Activated CD4-positive, alpha-beta T cell treated with anti-CD3 and anti-CD28 coated beads for 24 hours (primary cell): ENCODE measurements at regions not wholly inside any gene's neighbourhood (a gene's known extent, or its start where the extent isn't known, plus 50 kb on each side); places are given as distances from the start of the nearest gene placed in this dataset.

Experiments used
- DNase-seq, 2 donors: peaks; one replicate each; pipeline ENCODE4 v3.0.0-alpha.2; 2020; ENCODE audit warnings: low read depth in 2 of 2

DNA sequence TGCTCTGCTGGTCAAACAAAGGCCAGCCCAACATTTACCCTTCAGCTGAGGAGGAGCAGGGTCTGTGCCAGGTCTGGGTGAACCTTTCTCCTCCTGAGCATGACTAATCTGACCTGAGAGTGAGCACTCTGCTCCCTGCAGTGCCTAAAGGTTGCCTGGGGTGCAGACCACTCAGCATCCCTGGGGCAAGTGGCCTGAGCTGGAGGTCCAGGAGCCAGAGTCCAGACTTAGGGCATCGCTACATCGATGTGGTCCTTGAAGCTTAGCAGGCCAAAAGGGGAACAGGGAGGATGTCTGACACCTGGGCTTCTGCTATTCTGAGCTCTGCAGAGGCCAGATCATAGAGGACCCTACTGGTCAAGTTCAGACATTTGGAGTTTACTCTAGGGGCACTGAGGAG is 119.1 kb downstream of the FAM43A start:
- DNase-seq: no peak

- DNase-seq: no peak
Measured at GRCh38 chr3:194805546-194805945, 119.9 kb downstream of the FAM43A start.

DNA sequence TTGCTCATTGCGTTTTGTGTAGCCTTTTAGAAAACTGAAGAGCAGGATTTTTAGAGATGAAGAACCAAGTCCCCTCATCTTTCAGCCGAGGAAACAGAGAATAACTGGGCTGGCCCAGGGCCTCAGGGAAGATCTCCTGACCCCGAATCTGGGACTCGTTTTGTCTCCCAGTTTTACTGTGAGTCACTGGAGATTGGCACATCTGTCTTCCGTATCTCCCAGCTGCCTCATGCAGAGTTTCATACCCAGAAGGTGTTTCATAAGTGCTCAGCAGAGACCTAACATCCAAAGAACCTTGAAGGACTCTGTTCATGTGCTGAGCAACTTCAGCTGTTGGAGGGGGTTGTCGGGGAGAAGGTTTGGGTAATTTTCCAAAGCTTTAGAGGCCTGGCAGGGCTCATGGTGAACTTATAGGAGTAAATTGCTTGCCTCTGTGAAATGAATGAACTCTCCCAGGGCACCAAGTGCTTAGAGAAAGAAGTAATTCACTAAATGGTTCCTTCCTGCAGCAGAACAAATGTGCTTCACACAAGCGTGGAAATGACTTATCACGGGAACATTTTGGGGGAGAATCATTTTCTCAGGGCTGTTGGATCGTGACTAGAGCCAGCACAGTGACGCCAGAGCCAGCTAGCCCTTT is 121.4 kb downstream of the FAM43A start:
- no peak for DNase-seq

DNA sequence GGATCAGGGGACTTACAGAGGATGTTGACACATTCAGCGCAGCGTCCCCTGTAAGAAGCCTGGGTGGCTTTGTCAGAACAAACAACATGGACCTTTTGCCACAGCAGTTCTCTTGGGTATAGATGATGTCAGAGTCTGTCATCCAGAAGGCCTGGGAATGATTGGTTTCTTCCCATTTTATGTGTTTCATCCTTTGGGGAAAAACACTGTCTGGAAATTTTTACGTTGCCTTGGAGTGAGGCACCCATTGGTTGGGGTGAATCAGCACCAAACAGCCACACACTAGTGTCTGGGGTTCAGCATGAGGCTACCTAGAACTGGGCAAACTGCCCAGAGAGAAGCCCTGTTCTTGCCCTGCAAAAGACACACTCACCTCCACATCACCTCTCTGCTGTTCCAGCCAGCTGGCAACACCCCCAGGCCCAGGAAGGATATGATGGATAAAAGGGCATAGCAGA is 123.0 kb downstream of the FAM43A start:
- no peak for DNase-seq

DNA sequence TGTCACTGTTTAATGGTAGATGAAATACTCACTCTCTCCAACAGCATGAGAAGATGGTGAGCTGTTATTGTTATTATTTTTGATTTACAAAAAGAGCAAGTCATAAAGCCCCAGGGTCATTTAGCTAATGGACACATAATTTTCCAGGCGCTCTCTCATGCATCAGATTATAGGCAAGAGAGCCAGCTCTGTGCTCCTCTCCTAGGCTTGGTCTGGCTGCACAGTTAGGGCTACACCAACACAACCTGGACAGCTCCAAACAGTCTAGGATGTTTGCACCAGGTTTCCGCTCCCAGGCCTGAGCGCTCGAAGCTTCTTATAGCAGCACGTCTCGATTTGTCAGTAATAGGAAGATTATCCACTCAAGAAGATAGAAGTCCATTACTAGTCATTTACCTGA is 123.7 kb downstream of the FAM43A start:
- no peak for DNase-seq

GRCh38 chr3:194810076-194810475 is 124.4 kb downstream of the FAM43A start:
- no peak for DNase-seq

DNA sequence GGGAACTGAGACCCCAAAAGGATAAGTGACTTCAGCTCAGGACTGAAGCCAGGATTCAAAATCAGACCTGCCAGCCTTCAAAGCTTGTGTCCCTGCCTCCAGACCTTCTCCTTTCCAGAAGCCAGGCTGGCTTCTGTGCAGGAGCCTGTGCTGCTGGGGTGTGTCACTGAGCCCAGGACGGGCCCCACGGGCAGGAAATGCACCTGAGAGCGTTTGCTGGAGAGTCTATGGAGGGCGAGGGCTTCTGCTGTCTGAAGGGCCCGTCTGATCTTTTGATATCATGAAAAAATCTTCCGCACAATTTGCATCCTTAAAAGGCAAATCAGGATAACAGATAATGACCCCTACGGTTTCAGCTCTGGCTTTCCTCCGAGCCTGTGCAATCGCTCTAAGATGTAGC is 125.4 kb downstream of the FAM43A start:
- DNase-seq: no peak

DNA sequence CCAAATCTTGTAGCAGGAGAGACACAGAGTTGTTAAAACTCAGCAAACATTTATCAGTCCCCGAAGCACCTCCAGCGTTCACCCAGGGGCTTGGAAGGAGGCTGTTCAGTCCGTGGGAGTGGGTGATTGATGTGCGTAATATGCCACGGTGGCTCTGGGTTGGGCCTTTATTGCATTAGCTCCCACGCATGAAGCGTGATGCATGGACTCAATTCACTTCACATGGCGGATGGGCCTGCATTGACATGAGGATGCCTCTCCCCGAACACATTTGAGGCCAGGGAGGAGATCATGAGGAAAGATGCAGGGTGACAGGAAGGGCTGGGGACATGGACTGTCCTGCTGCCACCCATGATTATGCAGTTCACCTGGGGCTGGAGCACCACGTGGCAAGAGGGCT is 126.5 kb downstream of the FAM43A start:
- no peak for DNase-seq

GRCh38 chr3:194814878-194815357 is 129.2 kb downstream of the FAM43A start:
- DNase-seq: no peak

GRCh38 chr3:194816748-194817591 is 131.3 kb downstream of the FAM43A start:
- DNase-seq: no peak

DNA sequence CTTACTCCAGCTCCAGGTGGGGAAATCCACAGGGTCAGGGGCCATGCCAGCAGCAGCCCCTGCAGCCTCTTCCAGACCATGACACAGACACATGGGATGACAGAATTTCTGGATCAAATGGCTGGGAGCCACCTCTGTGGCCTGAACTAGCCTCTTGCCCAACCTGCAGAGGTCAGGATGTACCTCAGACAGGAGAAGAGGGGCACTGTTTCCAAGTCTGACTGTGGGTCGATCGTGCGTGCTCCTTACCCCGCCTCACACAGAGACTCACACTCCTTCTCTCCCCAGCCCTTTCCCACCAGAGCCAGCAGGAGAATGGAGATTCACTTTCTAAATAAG is 131.9 kb downstream of the FAM43A start:
- no peak for DNase-seq

DNA sequence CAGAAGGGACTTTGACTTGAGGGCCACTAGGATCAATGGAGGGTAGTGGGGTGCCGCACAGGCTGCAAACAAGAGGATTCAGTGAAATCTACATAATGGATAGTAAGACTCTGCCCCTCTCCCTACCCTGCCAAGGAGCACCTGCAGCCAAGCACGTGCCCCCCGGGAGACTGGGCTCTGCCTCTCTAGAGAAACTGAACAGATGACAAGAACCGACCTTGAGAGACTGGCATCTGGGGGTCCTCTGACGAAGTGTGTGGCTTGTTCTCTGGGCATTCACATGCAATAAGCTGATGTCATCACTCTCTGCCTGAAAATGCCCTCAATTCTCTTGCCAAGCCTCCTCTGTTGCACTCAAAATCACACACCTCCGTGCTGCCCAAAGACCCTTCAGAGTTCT is 132.3 kb downstream of the FAM43A start:
- DNase-seq: no peak

- DNase-seq: no peak
Measured at GRCh38 chr3:194824100-194824499, 138.4 kb downstream of the FAM43A start.

DNA sequence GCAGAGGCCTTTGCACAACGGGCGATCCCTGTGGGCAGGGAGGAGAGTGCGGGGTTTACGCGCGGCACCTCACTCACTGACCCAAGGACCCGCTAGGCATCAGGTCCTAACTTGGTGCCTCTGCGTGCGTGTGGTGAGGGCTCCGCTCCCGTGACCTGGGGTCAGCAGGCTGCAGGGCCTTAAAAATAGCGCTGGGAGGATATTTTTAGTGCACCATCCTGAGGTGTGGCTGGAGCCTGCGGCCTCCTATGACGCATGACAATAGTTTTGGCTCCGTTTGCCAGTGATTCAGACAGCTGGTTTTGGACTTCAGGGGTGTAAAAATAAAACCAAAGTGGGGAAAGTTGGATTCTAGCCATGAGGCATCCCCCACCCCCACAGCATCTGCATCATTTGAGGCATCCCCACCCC is 139.0 kb downstream of the FAM43A start:
- DNase-seq: no peak

GRCh38 chr3:194826594-194826993 is 140.9 kb downstream of the FAM43A start:
- no peak for DNase-seq

GRCh38 chr3:194827486-194827885 is 141.8 kb downstream of the FAM43A start:
- DNase-seq: no peak

DNA sequence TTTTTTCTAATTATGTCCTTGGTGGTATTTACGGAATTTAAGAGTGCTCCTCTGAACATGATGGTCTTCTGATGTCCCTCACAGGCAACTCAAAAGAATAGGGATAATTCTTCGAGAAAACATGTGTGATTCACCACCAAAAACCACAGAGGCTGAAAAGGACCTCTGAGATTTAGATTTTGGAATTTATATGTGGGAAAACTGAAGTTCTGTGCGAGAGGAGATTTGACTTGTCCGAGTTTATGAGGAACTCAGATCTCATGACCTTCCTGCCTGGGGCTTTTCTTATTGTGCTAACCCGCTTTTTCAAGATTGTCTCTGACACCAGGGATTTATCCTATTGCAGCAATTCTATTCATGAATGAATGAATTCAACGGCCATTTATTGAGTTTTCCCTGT is 142.4 kb downstream of the FAM43A start:
- DNase-seq: no peak

DNA sequence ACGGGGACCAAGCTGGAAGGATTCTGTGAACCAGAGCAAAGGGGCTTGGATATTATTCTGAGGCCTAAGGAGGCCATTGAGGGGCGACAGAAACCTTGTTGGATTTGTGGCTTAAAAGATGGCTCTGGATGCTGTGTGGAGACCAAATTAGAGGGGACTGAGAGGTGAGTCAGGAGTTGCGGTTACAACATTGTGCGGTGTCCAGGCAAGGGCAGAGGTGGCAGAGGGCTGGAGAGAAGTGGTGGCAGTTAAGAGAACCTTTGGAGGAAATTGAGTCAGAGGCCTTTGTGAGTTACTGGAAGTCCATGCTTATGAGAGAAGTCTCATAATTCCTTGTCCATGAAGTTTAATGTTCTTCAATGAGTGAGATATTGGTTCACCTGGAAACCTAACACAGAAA is 143.2 kb downstream of the FAM43A start:
- no peak for DNase-seq

DNA sequence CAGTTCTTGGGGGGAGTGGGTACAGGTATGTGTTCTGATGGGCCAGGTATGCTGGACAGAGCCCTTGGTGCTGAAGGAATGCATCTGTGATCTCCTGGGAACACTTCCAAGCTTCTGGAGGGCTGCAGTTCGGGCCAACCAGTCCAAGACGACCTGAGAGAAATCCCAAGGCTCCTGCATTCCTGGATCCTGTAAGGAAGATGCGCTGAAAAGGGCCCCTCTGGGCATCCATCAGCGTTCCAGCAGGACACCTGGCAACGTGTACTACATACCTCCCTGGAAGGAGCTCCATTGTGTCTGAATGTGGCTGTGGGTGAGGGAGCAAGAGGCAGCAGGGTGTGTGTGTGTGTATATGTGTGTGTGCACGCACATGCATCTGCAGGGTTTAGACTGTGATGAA is 144.7 kb downstream of the FAM43A start:
- DNase-seq: no peak

DNA sequence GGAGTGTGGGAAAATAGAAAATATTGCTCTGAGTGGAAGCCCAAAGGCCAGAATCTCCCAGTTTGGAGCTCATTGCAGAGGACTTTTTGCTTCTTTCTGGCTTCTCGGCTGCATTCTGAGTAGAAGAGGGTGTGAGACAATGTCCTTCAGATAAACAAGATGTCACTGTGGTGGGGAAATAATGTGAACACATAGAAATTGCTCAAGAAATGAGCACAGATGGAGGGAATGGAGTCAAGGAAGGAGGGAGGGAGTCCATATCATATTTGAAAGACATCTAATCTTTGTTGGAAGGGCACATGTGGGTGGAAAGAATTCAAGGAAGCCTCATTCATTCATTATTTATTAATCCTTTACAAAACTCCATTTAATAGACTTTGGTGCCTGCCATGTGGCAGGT is 145.3 kb downstream of the FAM43A start:
- DNase-seq: no peak

- DNase-seq: no peak
Measured at GRCh38 chr3:194832346-194833104, 146.8 kb downstream of the FAM43A start.

GRCh38 chr3:194833114-194833910 is 147.6 kb downstream of the FAM43A start:
- DNase-seq: no peak
